Stomach smooth muscle (tissue), 2 donors: ENCODE measurements at regions not wholly inside any gene's neighbourhood (a gene's known extent, or its start where the extent isn't known, plus 50 kb on each side); places are given as distances from the start of the nearest gene placed in this dataset.
"Not testable (repeated sequence)": the region's sequence is repeated elsewhere in the genome, so short reads cannot be mapped to it uniquely, and the experiment has no call there.

ENCODE experiments used
- H3K27ac ChIP-seq: one replicate; pipeline ENCODE4 v1.7.0; 2013; ENCODE audit warnings: mild to moderate bottlenecking, low read length, inconsistent platforms
- H3K27me3 ChIP-seq, 2 donors: one replicate each; pipeline ENCODE4 v1.7.0; 2013; ENCODE audit warnings: low read length in 2 of 2; ENCODE audit not compliant: insufficient read depth in 2 of 2, control insufficient read depth in 1 of 2
- H3K36me3 ChIP-seq, 2 donors: one replicate each; pipeline ENCODE4 v1.7.0; 2013; ENCODE audit warnings: low read length in 2 of 2; ENCODE audit not compliant: control insufficient read depth in 2 of 2, insufficient read depth in 2 of 2
- H3K4me1 ChIP-seq: one replicate; pipeline ENCODE4 v1.7.0; 2013; ENCODE audit warnings: low read length; ENCODE audit not compliant: control insufficient read depth, insufficient read depth
- H3K4me3 ChIP-seq, 2 donors: one replicate each; pipeline ENCODE4 v1.7.0; 2013; ENCODE audit warnings: low read length in 2 of 2
- H3K9ac ChIP-seq, 2 donors: one replicate each; pipeline ENCODE4 v1.7.0; 2013; ENCODE audit warnings: low read length in 2 of 2, mild to moderate bottlenecking in 1 of 2
- H3K9me3 ChIP-seq, 2 donors: one replicate each; pipeline ENCODE4 v1.7.0; 2013; ENCODE audit warnings: low read length in 2 of 2; ENCODE audit not compliant: control insufficient read depth in 2 of 2
- donor health status: healthy.
- donor health status: Pancreatic carcinoma.

DNA sequence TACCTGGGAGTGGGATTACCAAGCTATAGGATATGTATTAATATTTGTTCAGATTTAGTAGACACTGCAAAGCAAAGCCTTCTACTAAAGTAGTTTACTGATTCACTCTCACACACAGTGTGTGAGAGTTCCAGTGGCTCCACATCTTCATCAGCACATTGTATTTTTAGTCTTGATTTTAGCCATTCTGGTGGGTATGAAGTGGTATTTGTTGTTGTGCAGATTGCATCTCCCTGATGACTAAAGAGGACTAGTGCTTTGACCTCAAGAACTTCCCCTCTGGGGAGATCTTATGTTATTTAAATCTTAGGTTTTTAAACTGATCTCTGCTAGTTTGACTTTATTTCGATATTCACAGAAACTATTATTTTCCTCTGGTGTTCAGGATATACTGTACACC lies 479.7 kb upstream of the RGS6 start:
- no peaks in the 10 kb centered on the region for H3K9me3 ChIP-seq
- no peak overlapping the region for H3K27ac ChIP-seq
- no peak overlapping the region for H3K9ac ChIP-seq
- H3K36me3 ChIP-seq, result no peaks in the 10 kb centered on the region
- no peaks in the 10 kb centered on the region for H3K27me3 ChIP-seq
- no peaks in the 10 kb centered on the region for H3K4me1 ChIP-seq
- H3K4me3 ChIP-seq, result no peak overlapping the region

DNA sequence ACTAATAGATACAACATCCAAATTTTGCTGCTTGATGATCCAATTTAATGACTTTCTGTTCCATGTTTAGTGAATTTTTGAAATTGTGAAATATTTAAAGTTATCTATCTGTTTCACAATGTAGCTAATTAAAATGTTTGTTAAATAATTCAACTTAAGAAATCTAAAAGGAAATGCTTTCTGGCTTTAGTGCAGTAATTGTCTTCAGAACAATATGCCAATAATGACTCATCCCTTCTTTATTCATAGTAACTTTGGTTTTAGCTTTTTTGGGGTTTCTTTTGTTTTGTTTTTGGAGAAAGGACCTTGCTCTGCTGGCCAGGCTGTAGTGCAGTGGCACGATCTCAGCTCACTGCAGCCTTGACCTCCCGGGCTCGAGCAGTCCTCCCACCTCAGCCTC lies 479.2 kb upstream of the RGS6 start:
- no peak overlapping the region for H3K4me3 ChIP-seq
- H3K9me3 ChIP-seq, result no peaks in the 10 kb centered on the region
- no peaks in the 10 kb centered on the region for H3K27me3 ChIP-seq
- no peak overlapping the region for H3K9ac ChIP-seq
- no peaks in the 10 kb centered on the region for H3K4me1 ChIP-seq
- H3K27ac ChIP-seq, result no peak overlapping the region
- no peaks in the 10 kb centered on the region for H3K36me3 ChIP-seq

GRCh38 chr14:71454010-71454409 lies 478.2 kb upstream of the RGS6 start:
- Histone ChIP-seq H3K27me3 (no peaks in the 10 kb centered on the region), H3K27ac (no peak overlapping the region), H3K4me3 (no peak overlapping the region), H3K9ac (no peak overlapping the region), H3K9me3 (no peaks in the 10 kb centered on the region), H3K4me1 (no peaks in the 10 kb centered on the region), H3K36me3 (no peaks in the 10 kb centered on the region)

DNA sequence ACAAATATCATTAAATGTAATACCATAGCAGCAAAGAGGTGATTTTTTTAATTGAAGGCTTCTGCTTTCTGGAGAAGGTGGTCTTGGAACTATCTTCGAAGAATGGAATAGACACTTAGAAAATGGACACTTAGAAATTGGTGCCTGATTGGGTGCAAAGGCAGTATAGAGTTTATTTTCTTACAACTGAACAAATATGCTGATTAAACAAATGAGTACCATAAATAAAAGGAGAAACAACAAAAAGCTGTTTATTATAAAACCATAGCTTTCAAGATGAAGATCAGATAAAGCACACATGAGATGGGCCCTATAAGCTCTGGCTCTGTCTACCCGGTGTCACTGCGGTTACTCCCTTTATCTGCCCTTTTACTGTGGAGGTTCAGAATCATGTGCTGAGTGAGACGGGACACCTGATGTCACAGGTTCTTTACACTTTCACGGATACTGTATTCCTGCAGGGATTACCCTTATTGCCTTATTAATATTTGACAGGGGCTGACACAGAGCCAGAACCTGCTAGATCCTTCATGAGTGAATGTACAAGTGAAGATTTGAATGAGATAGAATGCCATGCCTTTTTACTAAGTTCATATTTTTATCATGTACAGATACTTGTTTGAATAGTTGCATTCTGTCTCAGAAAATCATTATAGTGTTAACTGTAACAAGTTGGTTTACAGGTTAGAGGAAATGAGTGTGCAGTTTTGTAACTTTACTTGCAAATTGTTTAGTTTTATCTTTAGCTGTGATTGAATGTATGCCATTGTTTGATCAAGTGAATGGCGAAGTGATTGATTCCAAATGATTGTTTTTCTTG lies 477.5 kb upstream of the RGS6 start:
- no peak overlapping the region for H3K9ac ChIP-seq
- no peaks in the 10 kb centered on the region for H3K9me3 ChIP-seq
- H3K36me3 ChIP-seq, result no peaks in the 10 kb centered on the region
- H3K4me3 ChIP-seq, result no peak overlapping the region
- H3K27me3 ChIP-seq, result no peaks in the 10 kb centered on the region
- H3K27ac ChIP-seq, result no peak overlapping the region
- no peaks in the 10 kb centered on the region for H3K4me1 ChIP-seq

- Histone ChIP-seq H3K27me3 (no peaks in the 10 kb centered on the region), H3K9me3 (peaks cover 4 to 5% of the 10 kb centered on the region in 2 donors), H3K4me3 (no peak overlapping the region), H3K27ac (no peak overlapping the region), H3K36me3 (no peaks in the 10 kb centered on the region), H3K9ac (no peak overlapping the region), H3K4me1 (no peaks in the 10 kb centered on the region)
Observed at GRCh38 chr14:71460091-71460490, 472.1 kb upstream of the RGS6 start.

GRCh38 chr14:71461617-71462016 lies 470.6 kb upstream of the RGS6 start:
- H3K9ac ChIP-seq, H3K4me1 ChIP-seq, H3K27ac ChIP-seq, H3K27me3 ChIP-seq, H3K4me3 ChIP-seq, H3K9me3 ChIP-seq, H3K36me3 ChIP-seq: not testable (repeated sequence)

DNA sequence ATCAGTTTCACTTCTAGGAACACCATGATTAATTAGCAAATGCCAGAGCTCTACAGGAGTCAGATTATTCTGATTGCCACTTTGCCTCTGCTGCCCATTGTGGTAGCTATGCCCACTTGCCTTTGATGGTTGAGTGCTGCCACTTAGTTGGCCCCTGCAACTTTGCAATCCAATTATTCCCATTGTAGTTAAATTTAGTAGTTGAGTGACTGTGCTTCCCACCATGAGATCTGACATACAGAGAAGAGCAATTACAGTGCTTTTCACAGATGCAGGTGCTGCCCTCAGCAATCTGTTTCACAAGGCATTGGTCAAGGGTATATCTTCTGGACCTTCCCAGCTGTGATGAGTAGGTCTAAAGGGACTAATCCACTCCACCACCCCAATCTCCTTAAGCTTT lies 468.4 kb upstream of the RGS6 start:
- no peaks in the 10 kb centered on the region for H3K36me3 ChIP-seq
- H3K27ac ChIP-seq, result no peak overlapping the region
- H3K9me3 ChIP-seq, result peaks cover 4 to 5% of the 10 kb centered on the region in 2 donors
- no peak overlapping the region for H3K9ac ChIP-seq
- no peaks in the 10 kb centered on the region for H3K4me1 ChIP-seq
- no peak overlapping the region for H3K4me3 ChIP-seq
- H3K27me3 ChIP-seq, result no peaks in the 10 kb centered on the region

DNA sequence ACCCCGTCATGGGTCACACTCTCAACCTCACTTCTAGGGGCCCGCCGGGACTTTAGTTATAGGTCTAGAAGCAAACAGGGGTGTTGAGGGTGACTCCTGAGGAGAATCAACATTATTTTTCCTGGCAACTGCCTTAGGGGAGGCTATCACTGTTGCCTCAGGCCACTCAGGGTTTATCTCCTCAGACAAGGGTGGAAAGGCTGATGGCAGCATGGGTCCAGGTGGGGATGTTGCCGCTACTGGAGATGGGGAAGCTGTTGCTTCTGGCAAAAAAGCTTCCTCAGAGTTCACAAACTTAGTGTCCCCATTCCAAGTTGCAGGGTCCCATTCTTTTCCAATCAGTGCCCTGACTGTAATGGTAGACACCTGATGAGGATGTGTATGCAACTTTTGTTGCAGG lies 467.4 kb upstream of the RGS6 start:
- Histone ChIP-seq H3K4me1 (no peaks in the 10 kb centered on the region), H3K27me3 (no peaks in the 10 kb centered on the region), H3K27ac (no peak overlapping the region), H3K9me3 (peaks cover 4 to 5% of the 10 kb centered on the region in 2 donors), H3K36me3 (no peaks in the 10 kb centered on the region), H3K9ac (no peak overlapping the region), H3K4me3 (no peak overlapping the region)

GRCh38 chr14:71465316-71465715 lies 466.9 kb upstream of the RGS6 start:
- Histone ChIP-seq H3K4me1 (no peaks in the 10 kb centered on the region), H3K9me3 (peaks cover 4 to 5% of the 10 kb centered on the region in 2 donors), H3K27ac (no peak overlapping the region), H3K27me3 (no peaks in the 10 kb centered on the region), H3K4me3 (no peak overlapping the region), H3K36me3 (no peaks in the 10 kb centered on the region), H3K9ac (no peak overlapping the region)

GRCh38 chr14:71466251-71466650 lies 466.0 kb upstream of the RGS6 start:
- Histone ChIP-seq H3K4me3 (no peak overlapping the region), H3K27ac (no peak overlapping the region), H3K4me1 (no peaks in the 10 kb centered on the region), H3K9me3 (peaks cover 4 to 5% of the 10 kb centered on the region in 2 donors), H3K36me3 (no peaks in the 10 kb centered on the region), H3K27me3 (no peaks in the 10 kb centered on the region), H3K9ac (no peak overlapping the region)

DNA sequence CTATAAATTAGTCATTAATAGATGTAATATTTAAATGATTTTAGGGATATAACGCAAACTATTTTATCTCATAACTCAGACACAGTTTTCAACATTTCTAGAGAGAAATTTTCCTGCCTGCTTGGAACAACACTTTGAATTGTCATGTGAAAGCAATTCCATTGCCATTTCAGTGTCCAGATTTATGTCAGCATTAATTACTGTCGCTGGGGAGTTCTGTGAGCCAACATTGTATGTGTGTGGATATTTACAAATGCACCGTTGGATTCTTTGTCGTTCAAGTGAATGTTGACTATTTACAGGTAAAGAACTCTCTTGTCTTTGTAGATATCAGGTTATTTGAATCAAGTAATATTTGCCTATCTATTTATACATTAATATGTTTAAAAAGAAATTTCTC lies 465.3 kb upstream of the RGS6 start:
- H3K9me3 ChIP-seq, result peaks cover 4 to 5% of the 10 kb centered on the region in 2 donors
- no peaks in the 10 kb centered on the region for H3K4me1 ChIP-seq
- H3K27ac ChIP-seq, result no peak overlapping the region
- H3K9ac ChIP-seq, result no peak overlapping the region
- H3K27me3 ChIP-seq, result no peaks in the 10 kb centered on the region
- H3K36me3 ChIP-seq, result no peaks in the 10 kb centered on the region
- H3K4me3 ChIP-seq, result no peak overlapping the region
